Activated CD4-positive, alpha-beta T cell treated with anti-CD3 and anti-CD28 coated beads, Interleukin-2, amount 50 U/mL, for 4 hours (primary cell): ENCODE measurements at regions not wholly inside any gene's neighbourhood (a gene's known extent, or its start where the extent isn't known, plus 50 kb on each side); places are given as distances from the start of the nearest gene placed in this dataset.

Experiments
- DNase-seq, 2 experiments: peaks; one replicate each; pipeline ENCODE4 v3.0.0-alpha.2; 2020

- no peak for DNase-seq
Observed at GRCh38 chr17:5788266-5788900, 204.1 kb upstream of the NLRP1 start.

GRCh38 chr17:5789528-5789927 lies 205.2 kb upstream of the NLRP1 start:
- no peak for DNase-seq

GRCh38 chr17:5793157-5793556 lies 208.8 kb upstream of the NLRP1 start:
- DNase-seq, result no peak

- no peak for DNase-seq
Observed at GRCh38 chr17:5793899-5794298, 209.6 kb upstream of the NLRP1 start.

GRCh38 chr17:5794385-5794784 lies 210.1 kb upstream of the NLRP1 start:
- no peak for DNase-seq

GRCh38 chr17:5794881-5795506 lies 210.7 kb upstream of the NLRP1 start:
- no peak for DNase-seq

GRCh38 chr17:5797447-5798050 lies 213.2 kb upstream of the NLRP1 start:
- no peak for DNase-seq

- DNase-seq, result no peak
Observed at GRCh38 chr17:5798094-5798493, 213.8 kb upstream of the NLRP1 start.

GRCh38 chr17:5800131-5800530 lies 215.8 kb upstream of the NLRP1 start:
- no peak for DNase-seq

- no peak for DNase-seq
Observed at GRCh38 chr17:5800646-5801045, 216.3 kb upstream of the NLRP1 start.

GRCh38 chr17:5804251-5804650 lies 219.9 kb upstream of the NLRP1 start:
- DNase-seq, result no peak

- no peak for DNase-seq
Observed at GRCh38 chr17:5809056-5809455, 224.7 kb upstream of the NLRP1 start.

- no peak for DNase-seq
Observed at GRCh38 chr17:5809580-5810188, 225.4 kb upstream of the NLRP1 start.

GRCh38 chr17:5812590-5812989 lies 228.3 kb upstream of the NLRP1 start:
- no peak for DNase-seq

GRCh38 chr17:5813357-5813756 lies 229.0 kb upstream of the NLRP1 start:
- DNase-seq, result no peak

- no peak for DNase-seq
Observed at GRCh38 chr17:5815396-5815795, 231.1 kb upstream of the NLRP1 start.

- no peak for DNase-seq
Observed at GRCh38 chr17:5816491-5817070, 232.3 kb upstream of the NLRP1 start.

GRCh38 chr17:5817475-5818395 lies 233.4 kb upstream of the NLRP1 start:
- DNase-seq, result no peak

GRCh38 chr17:5819396-5819795 lies 235.1 kb upstream of the NLRP1 start:
- no peak for DNase-seq

- no peak for DNase-seq
Observed at GRCh38 chr17:5819921-5820685, 235.8 kb upstream of the NLRP1 start.

- DNase-seq, result no peak
Observed at GRCh38 chr17:5820721-5821456, 236.6 kb upstream of the NLRP1 start.
